Epithelial cell of esophagus (primary cell): ENCODE measurements at regions not wholly inside any gene's neighbourhood (a gene's known extent, or its start where the extent isn't known, plus 50 kb on each side); places are given as distances from the start of the nearest gene placed in this dataset.
A peak's percentile ranks its signal among the peaks of the same experiment; 100 is the strongest.

ENCODE experiments used
- DNase-seq: peaks from one replicate; pipeline ENCODE4 v3.0.0; 2010; ENCODE audit warnings: low read depth
- H3K4me3 ChIP-seq: 2 replicates; pipeline ENCODE4 v1.5.1; 2011; ENCODE audit warnings: mild to moderate bottlenecking, low read length, control low read depth
- TF ChIP-seq, protein P1 (sequence below): IDR thresholded peaks from 2 replicates; pipeline ENCODE4 v1.5.1; 2011; ENCODE audit warnings: low read depth, mild to moderate bottlenecking, low read length, control low read depth, inconsistent platforms; ENCODE audit not compliant: insufficient read depth; ENCODE audit errors: missing control alignments

- TF ChIP-seq, protein P1, sequence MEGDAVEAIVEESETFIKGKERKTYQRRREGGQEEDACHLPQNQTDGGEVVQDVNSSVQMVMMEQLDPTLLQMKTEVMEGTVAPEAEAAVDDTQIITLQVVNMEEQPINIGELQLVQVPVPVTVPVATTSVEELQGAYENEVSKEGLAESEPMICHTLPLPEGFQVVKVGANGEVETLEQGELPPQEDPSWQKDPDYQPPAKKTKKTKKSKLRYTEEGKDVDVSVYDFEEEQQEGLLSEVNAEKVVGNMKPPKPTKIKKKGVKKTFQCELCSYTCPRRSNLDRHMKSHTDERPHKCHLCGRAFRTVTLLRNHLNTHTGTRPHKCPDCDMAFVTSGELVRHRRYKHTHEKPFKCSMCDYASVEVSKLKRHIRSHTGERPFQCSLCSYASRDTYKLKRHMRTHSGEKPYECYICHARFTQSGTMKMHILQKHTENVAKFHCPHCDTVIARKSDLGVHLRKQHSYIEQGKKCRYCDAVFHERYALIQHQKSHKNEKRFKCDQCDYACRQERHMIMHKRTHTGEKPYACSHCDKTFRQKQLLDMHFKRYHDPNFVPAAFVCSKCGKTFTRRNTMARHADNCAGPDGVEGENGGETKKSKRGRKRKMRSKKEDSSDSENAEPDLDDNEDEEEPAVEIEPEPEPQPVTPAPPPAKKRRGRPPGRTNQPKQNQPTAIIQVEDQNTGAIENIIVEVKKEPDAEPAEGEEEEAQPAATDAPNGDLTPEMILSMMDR = no peak
- no peak for DNase-seq
- H3K4me3 ChIP-seq = no peak overlapping the region
These were observed 445.0 kb upstream of the GOLIM4 start for GRCh38 chr3:168540726-168541125.

DNA sequence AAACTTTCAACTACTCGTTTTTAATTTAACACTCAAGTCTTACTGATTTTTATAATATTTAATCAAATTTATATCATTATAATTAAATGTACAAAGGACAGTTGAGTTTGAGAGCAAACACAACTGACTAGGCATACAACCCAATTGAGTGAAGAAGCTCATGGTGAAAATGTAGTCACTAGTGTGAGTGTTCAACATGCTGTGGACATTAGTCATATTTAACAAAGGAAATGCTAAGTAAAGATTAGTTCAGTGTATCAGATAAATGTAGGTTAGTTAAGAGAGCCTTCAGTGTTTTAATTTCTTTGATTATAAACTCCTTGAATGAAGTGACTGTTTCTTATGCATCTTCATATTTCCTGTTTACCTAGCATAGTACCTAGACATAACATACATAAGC is 444.2 kb upstream of the GOLIM4 start:
- DNase-seq = peak; percentile 4
- TF ChIP-seq, protein P1 = no peak
- no peak overlapping the region for H3K4me3 ChIP-seq

- H3K4me3 ChIP-seq = no peak overlapping the region
- TF ChIP-seq, protein P1 = no peak
- DNase-seq = no peak
These were observed 439.0 kb upstream of the GOLIM4 start for GRCh38 chr3:168534761-168535160.

- no peak overlapping the region for H3K4me3 ChIP-seq
- TF ChIP-seq, protein P1 = no peak
- DNase-seq = no peak
These were observed 437.9 kb upstream of the GOLIM4 start for GRCh38 chr3:168533600-168533999.

DNA sequence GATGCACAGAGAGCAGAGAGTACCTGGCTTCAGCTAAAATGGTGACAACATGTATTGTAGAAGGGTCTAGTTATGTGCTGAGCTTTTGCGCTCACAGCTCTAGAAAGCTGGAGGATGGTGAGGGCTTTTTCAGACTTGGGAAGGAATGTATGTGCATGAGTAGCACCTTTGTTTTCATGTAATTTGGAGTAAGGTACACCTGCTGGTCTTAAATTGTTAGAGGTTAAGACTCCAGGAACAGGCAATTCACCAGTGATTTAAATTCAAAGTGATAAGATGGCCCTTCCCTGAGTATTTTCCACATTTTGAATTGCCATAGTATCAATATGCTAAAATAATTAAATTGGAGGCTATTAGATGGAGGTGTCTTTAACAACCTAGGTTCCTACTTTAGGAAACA is 436.4 kb upstream of the GOLIM4 start:
- H3K4me3 ChIP-seq = no peak overlapping the region
- TF ChIP-seq, protein P1 = no peak
- DNase-seq = no peak

- no peak overlapping the region for H3K4me3 ChIP-seq
- no peak for DNase-seq
- TF ChIP-seq, protein P1 = no peak
These were observed 435.4 kb upstream of the GOLIM4 start for GRCh38 chr3:168531116-168531515.

GRCh38 chr3:168524129-168524528 is 428.4 kb upstream of the GOLIM4 start:
- no peak for DNase-seq
- TF ChIP-seq, protein P1 = no peak
- H3K4me3 ChIP-seq = no peak overlapping the region
